T-helper 1 cell (primary cell): ENCODE measurements at regions not wholly inside any gene's neighbourhood (a gene's known extent, or its start where the extent isn't known, plus 50 kb on each side); places are given as distances from the start of the nearest gene placed in this dataset.
A peak's percentile ranks its signal among the peaks of the same experiment; 100 is the strongest.

Experiments used
- DNase-seq, 5 donors: peaks; one replicate each; pipeline ENCODE4 v3.0.0-alpha.2; 2012 to 2020

GRCh38 chr12:127677537-127678131 is 589.3 kb upstream of the TMEM132C start:
- peak in 2 of 5 donors; percentile 12 to 49 for DNase-seq

- DNase-seq, result no peak
Observed at GRCh38 chr12:127678945-127679344, 588.0 kb upstream of the TMEM132C start.

GRCh38 chr12:127680516-127680915 is 586.5 kb upstream of the TMEM132C start:
- DNase-seq, result no peak

- no peak for DNase-seq
Observed at GRCh38 chr12:127681151-127681754, 585.7 kb upstream of the TMEM132C start.

GRCh38 chr12:127685491-127685890 is 581.5 kb upstream of the TMEM132C start:
- no peak for DNase-seq

- DNase-seq, result no peak
Observed at GRCh38 chr12:127685931-127686330, 581.0 kb upstream of the TMEM132C start.

GRCh38 chr12:127687181-127687580 is 579.8 kb upstream of the TMEM132C start:
- DNase-seq, result no peak

GRCh38 chr12:127688906-127689428 is 578.0 kb upstream of the TMEM132C start:
- no peak for DNase-seq

- no peak for DNase-seq
Observed at GRCh38 chr12:127690161-127690560, 576.8 kb upstream of the TMEM132C start.

- no peak for DNase-seq
Observed at GRCh38 chr12:127696963-127697362, 570.0 kb upstream of the TMEM132C start.

GRCh38 chr12:127703026-127703425 is 563.9 kb upstream of the TMEM132C start:
- DNase-seq, result no peak

- DNase-seq, result no peak
Observed at GRCh38 chr12:127711108-127711507, 555.9 kb upstream of the TMEM132C start.

- DNase-seq, result no peak
Observed at GRCh38 chr12:127712561-127712960, 554.4 kb upstream of the TMEM132C start.

GRCh38 chr12:127716166-127716565 is 550.8 kb upstream of the TMEM132C start:
- DNase-seq, result no peak

GRCh38 chr12:127717278-127717677 is 549.7 kb upstream of the TMEM132C start:
- no peak for DNase-seq

- no peak for DNase-seq
Observed at GRCh38 chr12:127720334-127720733, 546.6 kb upstream of the TMEM132C start.

GRCh38 chr12:127722611-127723010 is 544.4 kb upstream of the TMEM132C start:
- DNase-seq, result no peak

GRCh38 chr12:127723251-127723650 is 543.7 kb upstream of the TMEM132C start:
- no peak for DNase-seq

GRCh38 chr12:127726671-127727315 is 540.2 kb upstream of the TMEM132C start:
- no peak for DNase-seq

GRCh38 chr12:127728285-127728684 is 538.7 kb upstream of the TMEM132C start:
- no peak for DNase-seq

GRCh38 chr12:127728729-127729128 is 538.2 kb upstream of the TMEM132C start:
- DNase-seq, result no peak

GRCh38 chr12:127729381-127729780 is 537.6 kb upstream of the TMEM132C start:
- DNase-seq, result no peak

- DNase-seq, result no peak
Observed at GRCh38 chr12:127731657-127732056, 535.3 kb upstream of the TMEM132C start.

GRCh38 chr12:127742231-127742630 is 524.7 kb upstream of the TMEM132C start:
- DNase-seq, result no peak
